ENCODE measurements at regions not wholly inside any gene's neighbourhood (a gene's known extent, or its start where the extent isn't known, plus 50 kb on each side); places are given as distances from the start of the nearest gene placed in this dataset.

- H3K27ac ChIP-seq (ENCODE audit: low read depth, low read length, poor library complexity, severe bottlenecking): no peak overlapping the region
- no peak overlapping the region for H3K9ac ChIP-seq (ENCODE audit: low read length)
- H3K79me2 ChIP-seq (ENCODE audit: insufficient read depth, low read length): no peaks in the 10 kb centered on the region
- no peaks in the 10 kb centered on the region for H3K9me2 ChIP-seq (ENCODE audit: low read depth, low read length)
- no peak overlapping the region for H3K4me2 ChIP-seq (ENCODE audit: low read length)
- H3F3A ChIP-seq (ENCODE audit: insufficient read depth, low read length): no peaks in the 10 kb centered on the region
- no peak overlapping the region for H3K4me3 ChIP-seq (ENCODE audit: low read depth, low read length, poor library complexity, severe bottlenecking)
- no peaks in the 10 kb centered on the region for H4K20me1 ChIP-seq (ENCODE audit: insufficient read depth, low read length)
- H2AFZ ChIP-seq (ENCODE audit: low read length): no peak overlapping the region
- H3K4me1 ChIP-seq (ENCODE audit: insufficient read depth, low read length, severe bottlenecking): no peaks in the 10 kb centered on the region
- no peaks in the 10 kb centered on the region for H3K9me3 ChIP-seq (ENCODE audit: low read length)
- H3K27me3 ChIP-seq (ENCODE audit: insufficient read depth, low read length): no peaks in the 10 kb centered on the region
- TF ChIP-seq EZH2 (IDR thresholded peaks at IDR 0.05; ENCODE audit: borderline replicate concordance, low read length) (no peak), CTCF (IDR thresholded peaks at IDR 0.05; ENCODE audit: low read length) (no peak)
- no peaks in the 10 kb centered on the region for H3K36me3 ChIP-seq (ENCODE audit: insufficient read depth, low read length)
Measured at GRCh38 chr5:91690921-91691320, 307.8 kb upstream of the ARRDC3 start.

GRCh38 chr5:91687430-91687829 lies 304.3 kb upstream of the ARRDC3 start:
- no peaks in the 10 kb centered on the region for H3K9me3 ChIP-seq (ENCODE audit: low read length)
- no peaks in the 10 kb centered on the region for H3K79me2 ChIP-seq (ENCODE audit: insufficient read depth, low read length)
- H3K36me3 ChIP-seq (ENCODE audit: insufficient read depth, low read length): no peaks in the 10 kb centered on the region
- H3F3A ChIP-seq (ENCODE audit: insufficient read depth, low read length): no peaks in the 10 kb centered on the region
- no peaks in the 10 kb centered on the region for H3K9me2 ChIP-seq (ENCODE audit: low read depth, low read length)
- H3K4me1 ChIP-seq (ENCODE audit: insufficient read depth, low read length, severe bottlenecking): no peaks in the 10 kb centered on the region
- no peak overlapping the region for H2AFZ ChIP-seq (ENCODE audit: low read length)
- H3K27ac ChIP-seq (ENCODE audit: low read depth, low read length, poor library complexity, severe bottlenecking): no peak overlapping the region
- TF ChIP-seq EZH2 (IDR thresholded peaks at IDR 0.05; ENCODE audit: borderline replicate concordance, low read length) (no peak), CTCF (IDR thresholded peaks at IDR 0.05; ENCODE audit: low read length) (no peak)
- no peaks in the 10 kb centered on the region for H3K27me3 ChIP-seq (ENCODE audit: insufficient read depth, low read length)
- H3K4me3 ChIP-seq (ENCODE audit: low read depth, low read length, poor library complexity, severe bottlenecking): no peak overlapping the region
- no peak overlapping the region for H3K9ac ChIP-seq (ENCODE audit: low read length)
- no peaks in the 10 kb centered on the region for H4K20me1 ChIP-seq (ENCODE audit: insufficient read depth, low read length)
- H3K4me2 ChIP-seq (ENCODE audit: low read length): no peak overlapping the region

GRCh38 chr5:91684625-91685024 lies 301.5 kb upstream of the ARRDC3 start:
- Histone ChIP-seq H3K9ac (ENCODE audit: low read length) (no peak overlapping the region), H3K4me2 (ENCODE audit: low read length) (no peak overlapping the region), H3K27ac (ENCODE audit: low read depth, low read length, poor library complexity, severe bottlenecking) (no peak overlapping the region)

More at GRCh38 chr5:91684625-91685024, 301.5 kb upstream of the ARRDC3 start:
- Histone ChIP-seq H3K4me1 (ENCODE audit: insufficient read depth, low read length, severe bottlenecking) (no peaks in the 10 kb centered on the region), H3K4me3 (ENCODE audit: low read depth, low read length, poor library complexity, severe bottlenecking) (no peak overlapping the region), H3K79me2 (ENCODE audit: insufficient read depth, low read length) (no peaks in the 10 kb centered on the region), H3K27me3 (ENCODE audit: insufficient read depth, low read length) (no peaks in the 10 kb centered on the region), H3K36me3 (ENCODE audit: insufficient read depth, low read length) (no peaks in the 10 kb centered on the region), H2AFZ (ENCODE audit: low read length) (no peak overlapping the region), H3K9me3 (ENCODE audit: low read length) (no peaks in the 10 kb centered on the region), H3F3A (ENCODE audit: insufficient read depth, low read length) (no peaks in the 10 kb centered on the region), H3K9me2 (ENCODE audit: low read depth, low read length) (no peaks in the 10 kb centered on the region), H4K20me1 (ENCODE audit: insufficient read depth, low read length) (no peaks in the 10 kb centered on the region)
- TF ChIP-seq CTCF (IDR thresholded peaks at IDR 0.05; ENCODE audit: low read length) (no peak), EZH2 (IDR thresholded peaks at IDR 0.05; ENCODE audit: borderline replicate concordance, low read length) (no peak)

Data from OCI-LY1 (cell line).